ENCODE measurements at regions not wholly inside any gene's neighbourhood (a gene's known extent, or its start where the extent isn't known, plus 50 kb on each side); places are given as distances from the start of the nearest gene placed in this dataset.

DNA sequence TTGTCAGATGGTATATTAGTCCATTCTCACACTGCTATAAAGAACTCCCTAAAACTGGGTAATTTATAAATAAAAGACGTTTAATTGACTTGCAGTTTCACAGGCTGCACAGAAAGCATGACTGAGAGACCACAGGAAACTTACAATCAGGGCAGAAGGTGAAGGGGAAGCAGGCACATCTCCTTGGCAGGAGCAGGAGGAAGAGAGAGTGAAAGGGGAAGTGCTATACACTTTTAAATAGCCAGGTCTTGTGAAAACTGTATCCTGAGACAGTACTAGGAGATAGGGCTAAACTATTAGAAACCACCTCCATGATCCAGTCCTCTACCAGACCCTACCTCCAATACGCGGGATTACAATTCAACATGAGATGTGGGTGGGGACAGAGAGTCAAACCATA lies 193.9 kb upstream of the KCNG1 start:
- H3K4me1 ChIP-seq (ENCODE audit: control insufficient read depth in 1 of 2, insufficient read depth in 2 of 2, low read depth in 1 of 2, low read length in 1 of 2) = peaks cover 0 to 2% of the 10 kb centered on the region in 2 experiments; a peak in 1 of 4 replicates
- H3K36me3 ChIP-seq (replicated peaks in 1 of 2; ENCODE audit: control insufficient read depth in 1 of 2, insufficient read depth in 2 of 2, low read length in 1 of 2) = no peaks in the 10 kb centered on the region
- no peaks in the 10 kb centered on the region for H3F3A ChIP-seq (replicated peaks; ENCODE audit: insufficient read depth)
- H3K4me3 ChIP-seq (ENCODE audit: low read depth in 2 of 2, low read length in 1 of 2) = no peak overlapping the region
- no peaks in the 10 kb centered on the region; the same call in 1 of the 2 replicates for H3K9me3 ChIP-seq
- no peak for TF ChIP-seq RXRA (IDR thresholded peaks at IDR 0.05; ENCODE audit: borderline replicate concordance, low read depth)
- TF ChIP-seq CTCF (IDR thresholded peaks at IDR 0.05) = no peak
- no peak for TF ChIP-seq MAX (IDR thresholded peaks at IDR 0.05; ENCODE audit: low read depth)
- TF ChIP-seq TEAD4 (IDR thresholded peaks at IDR 0.05; ENCODE audit: borderline replicate concordance, insufficient read depth) = no peak
- no peak for TF ChIP-seq ZBTB33 (IDR thresholded peaks at IDR 0.05; ENCODE audit: borderline replicate concordance, low read depth)
- TF ChIP-seq NRF1 (IDR thresholded peaks at IDR 0.05; ENCODE audit: low read depth, low read length) = no peak
- TF ChIP-seq GATA2 (CRISPR knock-in tag; IDR thresholded peaks at IDR 0.05) = no peak
- no peak for TF ChIP-seq RFX5 (IDR thresholded peaks at IDR 0.05; ENCODE audit: low read length)
- TF ChIP-seq MEF2A (IDR thresholded peaks at IDR 0.05; ENCODE audit: borderline replicate concordance, low read depth) = no peak
- TF ChIP-seq SMC3 (IDR thresholded peaks at IDR 0.05; ENCODE audit: low read depth, low read length) = no peak
- TF ChIP-seq POLR2AphosphoS5 (IDR thresholded peaks at IDR 0.05; ENCODE audit: low read depth, low read length) = no peak
- TF ChIP-seq USF2 (IDR thresholded peaks at IDR 0.05; ENCODE audit: borderline replicate concordance, low read depth, low read length) = no peak
- TF ChIP-seq EZH2phosphoT487 (IDR thresholded peaks at IDR 0.05; ENCODE audit: borderline replicate concordance, low read depth) = no peak
- no peak for TF ChIP-seq JUND (IDR thresholded peaks at IDR 0.05)
- TF ChIP-seq FOSL2 (IDR thresholded peaks at IDR 0.05; ENCODE audit: borderline replicate concordance, low read depth) = no peak
- no peak for TF ChIP-seq IRF3 (IDR thresholded peaks at IDR 0.05; ENCODE audit: low read depth, low read length)
- TF ChIP-seq ELF1 (IDR thresholded peaks at IDR 0.05) = no peak
- TF ChIP-seq CHD2 (IDR thresholded peaks at IDR 0.05; ENCODE audit: low read length, partially characterized antibody) = no peak
- no peak for TF ChIP-seq YY1 (IDR thresholded peaks at IDR 0.05; ENCODE audit: low read depth)
- TF ChIP-seq RAD21 (IDR thresholded peaks at IDR 0.05; ENCODE audit: low read length) = no peak
- H3K9ac ChIP-seq = no peak overlapping the region
- H3K27ac ChIP-seq (ENCODE audit: low read depth in 2 of 2, low read length in 1 of 2) = no peak overlapping the region
- H3K79me2 ChIP-seq (ENCODE audit: insufficient read depth) = no peaks in the 10 kb centered on the region
- no peaks in the 10 kb centered on the region for H3K9me2 ChIP-seq
- H4K20me1 ChIP-seq (ENCODE audit: insufficient read depth) = no peaks in the 10 kb centered on the region
- ChIA-PET CTCF (interaction anchor here (1.1 kb wide), 1 partner anchor 90 kb away, joined by 3 read pairs; no protein-coding TSS in a partner anchor), POLR2A (no interaction called here)
- 0% methylated on average over 1 of the region's 3 CpGs for WGBS (ENCODE audit: low lambda C conversion rate)
- H3K27me3 ChIP-seq (ENCODE audit: insufficient read depth) = no peaks in the 10 kb centered on the region; the same call in 1 of the 2 replicates
- H2AFZ ChIP-seq (ENCODE audit: low read depth) = no peak overlapping the region
- no peak overlapping the region for H3K4me2 ChIP-seq
- no peak for DNase-seq

All from SK-N-SH (cell line).